PC-3 (cell line): ENCODE measurements at regions not wholly inside any gene's neighbourhood (a gene's known extent, or its start where the extent isn't known, plus 50 kb on each side); places are given as distances from the start of the nearest gene placed in this dataset.

Source experiments
- ATAC-seq: fragments of 200-7000 bp; cut with Tn5 transposase; 2 replicates; pipeline ENCODE4 v1.9.1; 2020; ENCODE audit warnings: mild to moderate bottlenecking, moderate library complexity
- BruUV-seq: library from RNA; stranded (reverse); fragments of 400-500 nt; replicated peaks from 2 replicates; lab custom pipeline; 2021; lab: Mats Ljungman, UMichigan
- CTCF ChIA-PET: fragments of 300-600 bp; sonication (Branson Sonifier 250); formaldehyde crosslinking; loops from one replicate; lab custom pipeline; 2022; ENCODE audit warnings: antibody characterized with exemption; lab: Charles Lee
- POLR2A ChIA-PET: fragments of 300-600 bp; sonication (Branson Sonifier 250); formaldehyde crosslinking; loops from one replicate; lab custom pipeline; 2022; ENCODE audit warnings: antibody characterized with exemption; ENCODE audit not compliant: unreplicated experiment; lab: Charles Lee
- DNase-seq: peaks from one replicate; pipeline ENCODE4 v3.0.0-alpha.2; 2015
- H2AFZ ChIP-seq: fragments of 300-600 bp; sonication (generic); 2 replicates; pipeline ENCODE4 v1.6.0; 2016; ENCODE audit warnings: antibody characterized with exemption, low read length
- H3F3A ChIP-seq: fragments of 300-600 bp; sonication (generic); one replicate; pipeline ENCODE4 v1.6.0; 2017; ENCODE audit warnings: antibody characterized with exemption, low read length, control low read depth, mild to moderate bottlenecking; ENCODE audit not compliant: unreplicated experiment
- H3K27ac ChIP-seq: fragments of 300-600 bp; sonication (generic); 2 replicates; pipeline ENCODE4 v1.5.1; 2016; ENCODE audit warnings: mild to moderate bottlenecking, low read length
- H3K27me3 ChIP-seq: fragments of 300-600 bp; sonication (generic); 2 replicates; pipeline ENCODE4 v1.6.1; 2016; ENCODE audit warnings: low read length, mixed read lengths
- H3K36me3 ChIP-seq: fragments of 300-600 bp; sonication (generic); 2 replicates; pipeline ENCODE4 v1.6.1; 2016; ENCODE audit warnings: low read depth, mixed run types, low read length, mixed read lengths
- H3K4me1 ChIP-seq: fragments of 300-600 bp; sonication (generic); 2 replicates; pipeline ENCODE4 v1.5.1; 2016; ENCODE audit warnings: low read length; ENCODE audit not compliant: insufficient read depth
- H3K4me2 ChIP-seq: fragments of 300-600 bp; sonication (generic); 2 replicates; pipeline ENCODE4 v1.6.0; 2016; ENCODE audit warnings: low read length
- H3K4me3 ChIP-seq: fragments of 300-600 bp; sonication (generic); 2 replicates; pipeline ENCODE4 v1.5.1; 2016; ENCODE audit warnings: mild to moderate bottlenecking, low read length, mixed read lengths
- H3K79me2 ChIP-seq: fragments of 300-600 bp; sonication (generic); 2 replicates; pipeline ENCODE4 v1.6.1; 2017; ENCODE audit warnings: low read length, mixed read lengths
- H3K9ac ChIP-seq: fragments of 300-600 bp; sonication (generic); 2 replicates; pipeline ENCODE4 v1.6.0; 2016; ENCODE audit warnings: mild to moderate bottlenecking, low read length
- H3K9me2 ChIP-seq: fragments of 300-600 bp; sonication (generic); replicated peaks from 2 replicates; pipeline ENCODE4 v1.6.1; 2016; ENCODE audit warnings: mixed run types, low read length, mixed read lengths
- H3K9me3 ChIP-seq: fragments of 300-600 bp; sonication (generic); 2 replicates; pipeline ENCODE4 v1.6.1; 2016; ENCODE audit warnings: low read length, mixed read lengths
- H4K20me1 ChIP-seq: fragments of 300-600 bp; sonication (generic); 2 replicates; pipeline ENCODE4 v1.6.1; 2016; ENCODE audit warnings: low read length, mixed read lengths
- CTCF ChIP-seq: fragments of 300-600 bp; sonication (generic); conservative IDR thresholded peaks from 2 replicates; pipeline ENCODE4 v1.5.1; 2017; ENCODE audit warnings: antibody characterized with exemption, low read depth, mild to moderate bottlenecking, low read length
- EZH2 ChIP-seq: fragments of 300-600 bp; sonication (generic); IDR thresholded peaks from one replicate; pipeline ENCODE4 v1.6.1; 2017; ENCODE audit warnings: antibody characterized with exemption, mild to moderate bottlenecking, low read length; ENCODE audit not compliant: unreplicated experiment
- EZH2phosphoT487 ChIP-seq: fragments of 300-600 bp; sonication (generic); IDR thresholded peaks from 2 replicates; pipeline ENCODE4 v1.6.1; 2018; ENCODE audit warnings: mild to moderate bottlenecking, antibody characterized with exemption, low read length, borderline replicate concordance
- intact Hi-C: fragments of 100-400 bp; cut with micrococcal nuclease; formaldehyde crosslinking; loops from 2 replicates; pipeline ENCODE4 v1.9.0; 2023

GRCh38 chr4:18931643-18932377 lies 910.3 kb upstream of the LCORL start:
- no peak overlapping the region for H2AFZ ChIP-seq
- intact Hi-C loops: no loop called here
- H3K4me3 ChIP-seq: no peak overlapping the region
- TF ChIP-seq EZH2phosphoT487 (no peak), CTCF (no peak), EZH2 (no peak)
- POLR2A ChIA-PET: no interaction called here
- H3F3A ChIP-seq: no peaks in the 10 kb centered on the region
- H3K9ac ChIP-seq: no peak overlapping the region
- H3K4me2 ChIP-seq: no peak overlapping the region
- ATAC-seq (no peak), DNase-seq (no peak)
- H3K79me2 ChIP-seq: no peaks in the 10 kb centered on the region
- H3K9me3 ChIP-seq: no peaks in the 10 kb centered on the region
- CTCF ChIA-PET: no interaction called here
- BruUV-seq: no TSS peak
- no peaks in the 10 kb centered on the region for H4K20me1 ChIP-seq
- H3K27me3 ChIP-seq: no peaks in the 10 kb centered on the region
- no peaks in the 10 kb centered on the region for H3K36me3 ChIP-seq
- H3K27ac ChIP-seq: no peak overlapping the region
- no peaks in the 10 kb centered on the region for H3K4me1 ChIP-seq
- H3K9me2 ChIP-seq: no peaks in the 10 kb centered on the region

DNA sequence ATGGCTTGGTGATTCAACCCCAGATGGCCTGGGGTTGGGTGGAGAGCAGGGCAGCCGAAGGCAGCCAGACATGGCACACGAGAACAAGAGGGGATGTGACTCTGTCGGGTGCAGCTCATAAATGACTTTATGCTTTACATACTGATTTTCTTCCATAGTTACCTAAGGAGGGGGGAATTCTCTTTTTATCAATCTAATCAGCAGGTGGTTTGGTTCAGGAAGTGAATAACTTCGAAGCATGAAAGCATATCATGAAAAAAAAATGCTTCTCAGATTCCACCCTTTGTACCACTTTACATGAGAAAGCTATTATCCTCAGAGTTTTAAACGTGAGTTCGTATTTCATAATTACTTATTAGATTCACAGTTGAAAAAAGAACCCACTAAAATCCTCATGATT lies 908.9 kb upstream of the LCORL start:
- no peaks in the 10 kb centered on the region for H3K9me3 ChIP-seq
- H3K27me3 ChIP-seq: no peaks in the 10 kb centered on the region
- H3F3A ChIP-seq: no peaks in the 10 kb centered on the region
- TF ChIP-seq CTCF: no peak
- TF ChIP-seq EZH2: no peak
- DNase-seq: no peak
- ChIA-PET POLR2A (no interaction called here), CTCF (no interaction called here)
- no peak for ATAC-seq
- no peak overlapping the region for H2AFZ ChIP-seq
- H3K27ac ChIP-seq: no peak overlapping the region
- H4K20me1 ChIP-seq: no peaks in the 10 kb centered on the region
- H3K9me2 ChIP-seq: no peaks in the 10 kb centered on the region
- no peak overlapping the region for H3K4me3 ChIP-seq
- no peak overlapping the region for H3K4me2 ChIP-seq
- no peaks in the 10 kb centered on the region for H3K79me2 ChIP-seq
- intact Hi-C loops: no loop called here
- no peaks in the 10 kb centered on the region for H3K36me3 ChIP-seq
- H3K9ac ChIP-seq: no peak overlapping the region
- BruUV-seq: no TSS peak
- H3K4me1 ChIP-seq: no peaks in the 10 kb centered on the region

DNA sequence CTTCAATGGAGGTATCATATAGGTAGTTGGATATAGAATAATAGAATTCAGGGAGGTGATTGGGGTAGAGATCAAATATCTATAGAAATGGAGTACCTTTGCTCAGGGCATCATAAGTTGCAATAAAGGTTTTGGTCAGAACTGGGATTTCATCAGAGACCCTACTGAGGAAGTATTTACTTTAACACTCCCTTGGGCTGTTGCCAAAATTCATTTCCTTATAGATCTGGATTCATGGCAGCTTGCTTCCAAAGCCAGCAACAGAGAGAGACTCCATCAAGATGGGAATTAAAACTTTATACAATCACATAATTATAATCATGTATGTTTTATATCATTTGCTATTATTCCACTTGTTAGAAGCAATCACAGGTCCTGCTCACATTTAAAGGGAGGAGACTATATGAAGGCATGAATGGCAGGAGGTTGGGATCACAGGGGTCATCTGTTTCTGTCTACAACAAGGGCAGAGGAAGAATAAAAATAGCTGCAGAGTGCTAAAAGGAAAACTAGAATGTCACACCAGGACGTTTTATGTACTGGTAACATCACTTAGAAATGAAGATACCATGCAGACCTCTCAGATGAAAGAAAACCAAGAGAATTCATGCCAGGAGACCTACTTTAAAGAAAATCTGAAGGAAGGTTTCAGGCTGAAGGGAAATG lies 902.1 kb upstream of the LCORL start:
- no peaks in the 10 kb centered on the region for H3K9me3 ChIP-seq
- H4K20me1 ChIP-seq: no peaks in the 10 kb centered on the region
- no peaks in the 10 kb centered on the region for H3F3A ChIP-seq
- no peaks in the 10 kb centered on the region for H3K27me3 ChIP-seq
- H3K79me2 ChIP-seq: no peaks in the 10 kb centered on the region
- H3K27ac ChIP-seq: no peak overlapping the region
- H3K9me2 ChIP-seq: no peaks in the 10 kb centered on the region
- H3K4me3 ChIP-seq: no peak overlapping the region
- ChIA-PET POLR2A (no interaction called here), CTCF (no interaction called here)
- H2AFZ ChIP-seq: no peak overlapping the region
- no peak for TF ChIP-seq EZH2
- TF ChIP-seq CTCF: no peak
- no peak for TF ChIP-seq EZH2phosphoT487
- intact Hi-C loops: no loop called here
- no peaks in the 10 kb centered on the region for H3K4me1 ChIP-seq
- H3K4me2 ChIP-seq: no peak overlapping the region
- peak; percentile 6 for DNase-seq
- no peaks in the 10 kb centered on the region for H3K36me3 ChIP-seq
- H3K9ac ChIP-seq: no peak overlapping the region
- BruUV-seq: no TSS peak
- no peak for ATAC-seq
